HG03439 (cell line): ENCODE measurements at regions not wholly inside any gene's neighbourhood (a gene's known extent, or its start where the extent isn't known, plus 50 kb on each side); places are given as distances from the start of the nearest gene placed in this dataset.

ENCODE experiments used
- ATAC-seq: cut with Tn5 transposase; IDR thresholded peaks from one replicate; pipeline ENCODE4 v1.9.1; 2021; ENCODE audit warnings: mild to moderate bottlenecking, moderate library complexity; ENCODE audit not compliant: unreplicated experiment

DNA sequence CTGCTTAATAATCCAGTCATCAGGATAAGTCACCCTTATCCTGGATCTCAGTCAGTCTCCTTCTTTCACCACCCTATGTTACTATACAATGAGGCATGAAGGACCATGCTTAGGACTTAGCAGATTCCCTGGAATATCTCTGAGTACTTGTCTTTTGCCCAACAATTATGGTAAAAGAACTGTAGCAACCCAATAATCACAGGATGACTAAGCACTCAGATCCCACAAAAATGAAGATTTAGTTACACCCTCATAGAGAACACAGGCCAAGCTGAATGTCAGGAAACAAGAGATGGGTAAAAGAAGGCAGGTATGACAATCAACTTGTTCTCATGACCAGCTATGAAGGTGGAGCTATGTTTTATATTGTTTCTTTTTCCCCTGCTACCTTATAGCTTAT is 91.4 kb downstream of the EDN1 start:
- ATAC-seq: no peak

GRCh38 chr6:12383448-12383847 is 93.3 kb downstream of the EDN1 start:
- ATAC-seq: peak; percentile 78

DNA sequence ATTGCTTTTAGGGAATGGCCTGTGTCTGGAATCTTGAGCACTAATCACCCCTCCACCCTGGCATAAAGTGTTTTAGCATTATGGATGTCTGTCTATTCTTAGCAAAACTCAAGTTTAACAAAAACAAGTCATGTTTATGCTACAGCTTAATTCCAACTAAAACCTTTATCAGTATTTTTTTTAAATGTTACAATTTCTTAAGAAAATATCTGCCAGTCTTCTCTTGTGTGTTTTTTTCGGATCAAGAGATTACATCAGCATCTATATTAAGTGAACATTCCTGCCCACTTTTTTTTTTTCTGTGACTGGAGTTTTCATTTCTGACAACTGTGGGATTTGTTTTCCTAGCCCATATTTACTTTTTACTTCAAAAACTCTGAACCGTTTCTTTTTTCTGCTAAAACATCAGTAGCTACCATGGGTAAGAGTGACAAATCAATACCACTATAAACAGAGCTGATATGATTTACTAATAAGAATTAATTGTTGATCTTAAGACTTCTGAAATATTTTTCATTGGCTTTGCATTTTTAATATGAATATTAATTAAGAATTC is 94.3 kb downstream of the EDN1 start:
- no peak for ATAC-seq

- ATAC-seq: no peak
These were observed 95.2 kb downstream of the EDN1 start for GRCh38 chr6:12385316-12385715.

DNA sequence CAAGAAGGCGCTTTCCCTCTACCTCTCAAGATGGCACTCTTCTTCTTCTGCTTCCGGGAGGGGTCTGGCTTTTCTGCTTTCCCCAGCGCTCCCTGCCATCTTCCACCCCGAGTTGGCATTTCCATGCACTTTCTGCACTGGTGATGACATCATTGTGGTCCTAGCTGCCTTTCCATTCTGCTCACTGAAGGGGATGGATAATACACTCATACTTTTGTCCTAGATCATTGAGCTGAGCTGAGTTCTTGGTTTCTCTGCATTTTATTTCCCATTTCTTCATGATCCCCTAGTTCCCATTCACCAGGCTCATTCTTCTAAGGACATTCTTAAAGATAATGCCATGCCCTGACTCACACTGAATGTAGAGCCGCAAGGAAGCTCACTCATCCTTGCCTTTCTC is 96.7 kb downstream of the EDN1 start:
- no peak for ATAC-seq

DNA sequence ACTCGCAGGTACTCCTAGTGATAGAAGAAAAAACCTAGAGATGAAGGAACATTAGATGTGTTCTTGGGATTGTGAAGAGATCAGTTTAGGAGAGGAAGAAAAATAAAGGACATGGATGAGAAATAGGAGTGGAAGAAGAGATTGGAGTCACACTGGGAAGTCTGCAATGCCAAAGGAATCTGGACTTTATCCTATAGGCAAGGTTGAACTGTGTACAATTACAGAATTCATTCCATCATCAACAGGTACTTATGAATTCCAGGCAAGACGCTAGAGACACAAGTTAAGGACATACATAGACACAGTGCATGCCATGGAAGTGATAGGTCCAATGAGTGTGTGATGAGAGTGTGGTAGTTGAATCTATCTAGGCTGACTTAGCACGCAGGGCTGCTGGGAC is 101.3 kb downstream of the EDN1 start:
- no peak for ATAC-seq

GRCh38 chr6:12392490-12392889 is 102.3 kb downstream of the EDN1 start:
- ATAC-seq: no peak

DNA sequence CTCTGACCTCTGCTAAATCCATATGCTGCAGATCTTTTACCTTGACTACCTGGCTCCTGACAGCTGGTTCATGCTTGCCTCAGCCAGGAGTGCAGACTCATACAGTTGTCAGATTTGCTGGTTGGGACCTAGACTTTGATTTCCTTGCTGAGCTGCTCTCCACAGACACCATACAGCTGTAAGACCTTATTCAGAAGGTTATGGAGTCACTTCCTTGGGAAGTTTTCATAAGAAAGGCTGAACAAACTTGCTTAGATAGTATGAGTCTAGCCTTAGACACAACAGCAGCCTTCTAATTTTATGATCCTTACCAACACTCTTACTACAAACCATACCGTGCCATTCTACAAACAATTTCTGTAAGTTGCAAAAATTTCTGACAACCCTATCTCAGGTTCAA is 102.9 kb downstream of the EDN1 start:
- no peak for ATAC-seq

DNA sequence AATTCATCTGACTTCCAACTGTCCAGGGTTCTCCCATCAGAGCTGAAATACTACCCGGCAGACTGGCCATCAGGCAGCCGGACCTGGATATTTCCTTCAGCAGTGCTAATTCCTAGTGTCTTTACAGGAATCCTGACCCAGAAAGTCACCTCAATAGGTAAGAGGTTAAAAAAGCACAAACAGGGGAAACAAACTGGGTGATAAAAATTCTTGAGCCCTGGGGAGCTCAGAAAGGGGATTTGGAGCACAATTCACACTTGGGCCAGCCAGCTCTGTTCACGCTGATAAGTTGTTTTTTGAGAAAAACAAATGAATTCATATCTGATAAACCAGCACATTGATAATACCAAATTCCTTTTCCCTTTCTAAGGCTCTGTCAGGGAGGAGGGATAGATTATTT is 104.0 kb downstream of the EDN1 start:
- ATAC-seq: no peak

- no peak for ATAC-seq
These were observed 105.7 kb downstream of the EDN1 start for GRCh38 chr6:12395898-12396297.

DNA sequence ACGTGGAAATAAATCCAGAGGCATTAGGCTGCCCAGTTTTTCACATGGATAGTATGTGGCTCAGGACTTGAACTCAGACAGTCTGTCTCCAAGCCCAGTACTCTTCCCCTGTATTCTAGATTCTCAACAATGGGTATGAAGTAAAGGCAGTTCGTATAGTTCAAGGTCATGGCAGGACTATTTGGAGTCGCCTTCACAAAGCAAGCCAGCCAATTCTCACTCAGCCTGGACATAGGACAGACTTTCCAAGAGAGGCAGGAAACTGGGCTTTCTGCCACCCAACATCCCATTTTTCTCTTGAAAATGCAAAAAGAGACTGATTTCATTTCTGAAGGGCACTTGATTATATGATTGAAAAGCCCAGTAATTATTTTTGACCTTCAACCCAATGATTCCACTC is 111.0 kb downstream of the EDN1 start:
- no peak for ATAC-seq

- no peak for ATAC-seq
These were observed 113.2 kb downstream of the EDN1 start for GRCh38 chr6:12403201-12403826.

DNA sequence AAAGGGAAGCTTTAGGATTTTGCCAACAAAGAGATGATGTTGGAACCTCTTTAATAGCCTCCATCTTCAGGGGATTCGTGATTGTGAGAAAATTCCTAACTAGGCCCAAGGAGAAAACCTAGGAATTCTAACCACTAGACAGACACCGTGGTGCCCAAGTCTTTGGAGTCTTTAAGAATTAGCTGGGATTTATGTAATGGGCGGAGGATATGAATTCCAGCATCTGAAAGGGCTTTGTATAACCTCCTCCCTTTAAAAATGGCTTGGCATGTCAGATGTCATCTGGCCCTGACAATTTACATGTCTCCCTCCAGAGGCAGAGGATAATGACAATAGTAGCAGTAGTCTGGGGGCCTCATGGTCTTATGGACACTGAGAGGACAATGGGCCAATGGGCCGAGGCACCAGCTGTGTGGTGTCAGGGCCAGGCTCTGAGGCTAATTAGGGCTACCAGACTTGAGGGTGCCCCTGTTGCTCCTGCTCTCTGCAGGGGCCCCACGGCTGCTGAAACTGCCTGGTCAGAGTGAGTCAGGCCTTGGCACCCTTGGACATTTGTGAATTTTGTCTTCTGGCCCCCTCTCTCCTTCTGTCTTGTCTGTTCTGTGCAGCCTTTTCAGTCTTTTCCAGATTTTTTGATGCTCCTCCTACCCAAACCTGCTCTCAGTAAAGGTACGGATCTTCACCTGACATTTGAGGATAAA is 113.9 kb downstream of the EDN1 start:
- ATAC-seq: no peak

GRCh38 chr6:12404651-12405050 is 114.5 kb downstream of the EDN1 start:
- no peak for ATAC-seq

GRCh38 chr6:12408752-12409151 is 118.6 kb downstream of the EDN1 start:
- ATAC-seq: no peak

DNA sequence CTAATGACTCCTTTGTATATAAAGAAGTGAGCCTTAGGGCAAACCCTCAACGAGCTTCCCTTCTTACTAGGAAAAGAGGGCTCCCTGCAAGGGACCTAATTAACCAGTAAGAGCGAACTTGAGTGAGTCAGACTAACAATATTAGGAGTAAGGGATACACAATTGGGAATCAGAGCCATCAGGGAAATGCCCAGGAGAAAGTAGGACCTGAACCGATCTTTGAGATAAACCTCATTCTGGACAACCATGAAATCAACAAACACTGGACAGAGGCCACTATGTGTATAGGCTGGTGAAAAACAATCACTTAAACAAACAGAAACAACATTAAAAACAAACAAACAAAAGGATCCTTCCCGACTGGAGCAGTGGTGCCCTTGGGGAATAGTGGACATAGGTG is 120.8 kb downstream of the EDN1 start:
- no peak for ATAC-seq

GRCh38 chr6:12414096-12414675 is 124.0 kb downstream of the EDN1 start:
- ATAC-seq: no peak

DNA sequence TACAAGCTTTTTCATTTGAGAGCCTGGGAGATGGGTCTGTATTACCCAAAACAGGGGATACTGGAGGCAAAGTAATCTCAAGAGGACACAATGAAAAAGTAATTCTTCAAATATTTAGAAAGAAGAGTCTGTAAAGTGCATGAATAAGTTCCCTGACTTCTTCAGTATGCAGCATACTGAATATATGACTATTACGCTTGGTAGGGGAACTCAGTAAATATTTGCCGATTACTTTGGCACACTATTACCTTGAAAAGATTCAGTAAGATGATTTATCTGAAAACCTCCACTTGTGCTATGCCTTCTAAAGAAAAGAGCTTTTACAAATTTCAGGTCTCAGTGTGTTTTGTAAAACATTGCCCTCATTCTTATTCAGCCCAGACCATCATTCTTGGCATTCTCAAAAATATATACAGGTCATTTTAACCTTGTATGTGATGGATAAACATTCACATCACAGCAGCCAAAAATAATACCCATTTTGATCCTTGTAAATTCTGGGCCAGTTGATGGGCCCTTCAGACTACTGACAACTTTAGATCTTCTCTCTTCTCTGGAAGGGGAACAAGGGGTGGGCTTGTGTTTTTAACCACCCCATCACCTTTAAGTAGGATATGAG is 125.9 kb downstream of the EDN1 start:
- ATAC-seq: no peak

DNA sequence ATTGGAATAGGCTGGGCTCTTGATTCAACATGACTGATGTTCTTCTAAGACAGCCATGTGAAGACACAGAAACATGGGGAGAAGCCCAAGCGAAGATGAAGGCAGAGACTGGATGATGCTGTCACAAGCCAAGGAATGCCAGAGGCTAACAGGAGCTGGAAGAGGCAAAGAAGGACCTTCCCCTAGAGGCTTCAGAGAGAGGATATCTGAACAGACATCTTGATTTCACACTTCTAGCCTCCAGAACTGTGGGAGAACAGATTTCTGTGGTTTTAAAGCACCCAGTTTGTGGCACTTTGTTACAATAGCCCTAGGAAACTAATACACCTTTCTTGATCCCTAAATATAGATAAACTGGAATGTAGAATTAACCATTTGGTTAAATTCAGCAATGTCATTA is 127.0 kb downstream of the EDN1 start:
- no peak for ATAC-seq

DNA sequence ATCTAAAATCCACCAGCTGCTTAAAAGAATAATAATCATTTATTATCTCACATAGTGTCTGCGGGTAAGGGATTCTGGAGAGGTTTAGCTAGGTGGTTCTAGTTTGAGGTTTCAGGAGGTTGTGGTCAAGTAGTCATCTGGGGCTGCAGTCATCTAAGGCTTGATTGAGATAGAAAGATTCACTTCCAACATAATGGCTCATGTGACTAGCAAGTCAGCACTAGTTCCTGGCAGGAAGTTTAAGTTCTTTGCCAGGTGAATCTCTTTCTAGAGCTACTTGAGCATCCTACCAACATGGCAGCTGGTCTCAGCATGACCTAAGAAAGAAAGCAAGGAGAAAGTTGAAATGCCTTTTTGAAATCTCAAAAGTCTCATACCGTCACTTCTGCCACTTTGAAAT is 128.8 kb downstream of the EDN1 start:
- ATAC-seq: no peak

DNA sequence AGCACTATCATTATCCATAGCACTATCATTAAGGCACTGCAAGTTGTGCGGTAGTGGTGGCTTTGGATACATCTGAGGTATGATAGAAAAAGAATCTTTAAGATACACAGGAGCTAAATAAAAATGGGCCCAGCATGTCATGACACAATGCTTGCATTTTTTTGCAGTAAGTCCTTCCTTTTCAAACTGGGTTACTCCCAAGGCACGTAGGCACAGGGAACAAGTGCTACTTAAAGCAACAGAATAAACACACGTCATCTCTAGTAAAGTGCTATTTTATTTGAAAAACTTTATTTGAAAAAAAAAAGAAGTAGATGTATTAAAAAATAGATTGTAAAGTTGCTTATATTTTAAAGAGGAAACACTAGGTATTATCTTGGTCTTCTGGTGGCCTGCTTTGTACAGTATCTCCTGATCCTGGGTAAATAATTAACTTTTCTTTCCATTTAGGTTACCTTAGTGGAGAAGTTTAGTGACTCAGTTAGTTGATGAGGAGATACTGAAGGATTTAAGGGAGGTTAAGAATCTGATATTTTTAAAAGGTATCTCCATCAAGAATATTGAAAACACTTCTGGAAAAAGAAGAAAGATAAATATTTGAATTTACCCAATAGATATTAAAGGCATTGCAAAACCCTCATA is 129.6 kb downstream of the EDN1 start:
- no peak for ATAC-seq
